ENCODE measurements at regions not wholly inside any gene's neighbourhood (a gene's known extent, or its start where the extent isn't known, plus 50 kb on each side); places are given as distances from the start of the nearest gene placed in this dataset.

DNA sequence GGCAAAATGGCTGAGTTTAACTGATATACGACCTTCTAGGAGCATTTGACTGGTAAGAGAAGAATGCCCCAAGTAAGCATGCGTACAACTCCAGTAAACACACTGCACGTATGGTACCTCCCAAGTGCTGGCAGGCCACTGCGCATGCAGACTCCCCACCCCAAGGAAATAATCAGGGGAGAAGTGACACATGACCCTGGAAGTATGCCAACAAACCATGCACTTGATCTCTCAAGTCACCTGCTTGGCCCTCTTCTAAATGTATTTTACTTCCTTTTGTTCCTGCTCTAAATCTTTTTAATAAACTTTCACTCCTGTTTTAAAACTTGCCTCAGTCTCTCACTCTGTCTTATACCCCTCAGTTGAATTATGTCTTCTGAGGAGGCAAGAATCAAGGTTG lies 129.8 kb upstream of the COL5A2 start:
- peaks cover 24% of the 10 kb centered on the region for H3K4me1 ChIP-seq (ENCODE audit: insufficient read depth, low read length)
- H3K4me3 Mint-ChIP-seq, result no peak overlapping the region
- peaks cover 74% of the 10 kb centered on the region for H3K4me1 Mint-ChIP-seq (ENCODE audit: low read depth)
- no peak for DNase-seq
- H3K9me3 Mint-ChIP-seq, result peaks cover 2% of the 10 kb centered on the region
- TF ChIP-seq, protein P1, sequence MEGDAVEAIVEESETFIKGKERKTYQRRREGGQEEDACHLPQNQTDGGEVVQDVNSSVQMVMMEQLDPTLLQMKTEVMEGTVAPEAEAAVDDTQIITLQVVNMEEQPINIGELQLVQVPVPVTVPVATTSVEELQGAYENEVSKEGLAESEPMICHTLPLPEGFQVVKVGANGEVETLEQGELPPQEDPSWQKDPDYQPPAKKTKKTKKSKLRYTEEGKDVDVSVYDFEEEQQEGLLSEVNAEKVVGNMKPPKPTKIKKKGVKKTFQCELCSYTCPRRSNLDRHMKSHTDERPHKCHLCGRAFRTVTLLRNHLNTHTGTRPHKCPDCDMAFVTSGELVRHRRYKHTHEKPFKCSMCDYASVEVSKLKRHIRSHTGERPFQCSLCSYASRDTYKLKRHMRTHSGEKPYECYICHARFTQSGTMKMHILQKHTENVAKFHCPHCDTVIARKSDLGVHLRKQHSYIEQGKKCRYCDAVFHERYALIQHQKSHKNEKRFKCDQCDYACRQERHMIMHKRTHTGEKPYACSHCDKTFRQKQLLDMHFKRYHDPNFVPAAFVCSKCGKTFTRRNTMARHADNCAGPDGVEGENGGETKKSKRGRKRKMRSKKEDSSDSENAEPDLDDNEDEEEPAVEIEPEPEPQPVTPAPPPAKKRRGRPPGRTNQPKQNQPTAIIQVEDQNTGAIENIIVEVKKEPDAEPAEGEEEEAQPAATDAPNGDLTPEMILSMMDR (IDR thresholded peaks at IDR 0.05), result no peak
- intact Hi-C loops (cut with DNase I, micrococcal nuclease), result no loop called here
- H3K4me3 ChIP-seq (ENCODE audit: low read length), result no peak overlapping the region
- CTCF ChIA-PET, result no interaction called here
- POLR2A ChIA-PET, result no interaction called here
- no peaks in the 10 kb centered on the region for H3K27me3 Mint-ChIP-seq
- ATAC-seq (ENCODE audit: poor library complexity), result no peak
- H3K9me3 ChIP-seq (ENCODE audit: control insufficient read depth in 1 of 2, insufficient read depth in 1 of 2, low read length in 2 of 2), result peaks cover 0 to 4% of the 10 kb centered on the region in 2 experiments
- H3K27ac Mint-ChIP-seq, result no peak overlapping the region
- H3K27me3 ChIP-seq (ENCODE audit: control insufficient read depth in 1 of 2, insufficient read depth in 2 of 2, low read length in 2 of 2), result no peaks in the 10 kb centered on the region
- no peaks in the 10 kb centered on the region for H3K36me3 Mint-ChIP-seq (ENCODE audit: low read depth)
- no peaks in the 10 kb centered on the region for H3K36me3 ChIP-seq (ENCODE audit: insufficient read depth, low read length)
- H3K27ac ChIP-seq (ENCODE audit: low read depth in 1 of 2, low read length in 2 of 2), result no peak overlapping the region

- no peak overlapping the region for H3K4me3 Mint-ChIP-seq
- H3K27ac ChIP-seq (ENCODE audit: low read depth in 1 of 2, low read length in 2 of 2), result no peak overlapping the region
- intact Hi-C loops (cut with DNase I, micrococcal nuclease), result no loop called here
- peaks cover 17% of the 10 kb centered on the region for H3K4me1 ChIP-seq (ENCODE audit: insufficient read depth, low read length)
- H3K4me3 ChIP-seq (ENCODE audit: low read length), result no peak overlapping the region
- no peaks in the 10 kb centered on the region for H3K27me3 ChIP-seq (ENCODE audit: control insufficient read depth in 1 of 2, insufficient read depth in 2 of 2, low read length in 2 of 2)
- no peak for ATAC-seq (ENCODE audit: poor library complexity)
- TF ChIP-seq, protein P1 (IDR thresholded peaks at IDR 0.05), result no peak
- ChIA-PET CTCF (interaction anchor here (0.7 kb wide), 1 partner anchor 200 kb away, joined by 3 read pairs; no protein-coding TSS in a partner anchor), POLR2A (no interaction called here)
- no peak for DNase-seq
- no peaks in the 10 kb centered on the region for H3K27me3 Mint-ChIP-seq
- H3K27ac Mint-ChIP-seq, result no peak overlapping the region
- H3K4me1 Mint-ChIP-seq (ENCODE audit: low read depth), result peaks cover 59% of the 10 kb centered on the region
- no peaks in the 10 kb centered on the region for H3K36me3 Mint-ChIP-seq (ENCODE audit: low read depth)
- H3K9me3 ChIP-seq (ENCODE audit: control insufficient read depth in 1 of 2, insufficient read depth in 1 of 2, low read length in 2 of 2), result peaks cover 0 to 4% of the 10 kb centered on the region in 2 experiments
- no peaks in the 10 kb centered on the region for H3K36me3 ChIP-seq (ENCODE audit: insufficient read depth, low read length)
- H3K9me3 Mint-ChIP-seq, result no peaks in the 10 kb centered on the region
These were observed 129.1 kb upstream of the WDR75 start for GRCh38 chr2:189312211-189312610.

DNA sequence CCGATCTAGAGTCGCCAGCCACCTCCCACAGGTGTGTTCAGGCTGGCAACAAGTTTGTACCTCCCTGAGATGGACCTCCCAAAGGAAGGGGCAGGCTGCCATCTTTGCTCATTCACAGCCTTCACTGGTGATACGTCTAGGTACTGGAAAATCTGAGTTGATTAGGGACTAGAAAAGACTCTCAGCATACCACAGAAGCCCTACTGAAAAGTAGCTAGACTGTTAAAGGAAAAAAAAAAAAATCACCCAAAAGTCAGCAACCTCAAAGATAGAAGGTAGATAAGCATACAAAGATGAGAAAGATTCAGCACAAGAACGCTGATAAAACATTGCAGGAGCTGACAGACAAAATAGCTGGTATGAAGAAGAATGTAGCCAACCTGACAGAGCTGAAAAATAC lies 128.6 kb upstream of the WDR75 start:
- H3K4me1 Mint-ChIP-seq (ENCODE audit: low read depth), result peaks cover 59% of the 10 kb centered on the region
- POLR2A ChIA-PET, result interaction anchor here (0.7 kb wide), 1 partner anchor 12 kb away, joined by 3 read pairs; no protein-coding TSS in a partner anchor

More for the DNA sequence above, 128.6 kb upstream of the WDR75 start:
- Mint-ChIP-seq H3K36me3 (ENCODE audit: low read depth) (no peaks in the 10 kb centered on the region), H3K4me3 (peak overlapping the region; percentile 5), H3K27me3 (no peaks in the 10 kb centered on the region), H3K9me3 (no peaks in the 10 kb centered on the region), H3K27ac (peak overlapping the region; percentile 42)
- Histone ChIP-seq H3K4me1 (ENCODE audit: insufficient read depth, low read length) (peaks cover 17% of the 10 kb centered on the region), H3K36me3 (ENCODE audit: insufficient read depth, low read length) (no peaks in the 10 kb centered on the region), H3K27ac (ENCODE audit: low read depth in 1 of 2, low read length in 2 of 2) (no peak overlapping the region), H3K27me3 (ENCODE audit: control insufficient read depth in 1 of 2, insufficient read depth in 2 of 2, low read length in 2 of 2) (no peaks in the 10 kb centered on the region), H3K9me3 (ENCODE audit: control insufficient read depth in 1 of 2, insufficient read depth in 1 of 2, low read length in 2 of 2) (peaks cover 0 to 4% of the 10 kb centered on the region in 2 experiments), H3K4me3 (ENCODE audit: low read length) (no peak overlapping the region)
- DNase-seq, result no peak
- ATAC-seq (ENCODE audit: poor library complexity), result peak; percentile 52
- CTCF ChIA-PET, result interaction anchor here (0.7 to 1.8 kb wide), 2 partner anchors 34 to 200 kb away, joined by 3 read pairs; no protein-coding TSS in a partner anchor
- intact Hi-C loops (cut with DNase I, micrococcal nuclease), result no loop called here
- TF ChIP-seq, protein P1 (IDR thresholded peaks at IDR 0.05), result no peak

Measured in CD4-positive, alpha-beta T cell (primary cell).